Mesendoderm (in vitro differentiated cells): ENCODE measurements at regions not wholly inside any gene's neighbourhood (a gene's known extent, or its start where the extent isn't known, plus 50 kb on each side); places are given as distances from the start of the nearest gene placed in this dataset.

Experiments used
- DNase-seq: peaks from one replicate; pipeline ENCODE4 v3.0.0; 2013
- H2AK5ac ChIP-seq: 2 replicates; pipeline ENCODE4 v1.6.1; 2013; ENCODE audit warnings: low read length, inconsistent platforms
- H2BK120ac ChIP-seq: 2 replicates; pipeline ENCODE4 v1.6.1; 2013; ENCODE audit warnings: low read depth, mild to moderate bottlenecking, low read length, moderate library complexity, mixed read lengths
- H2BK15ac ChIP-seq: replicated peaks from 2 replicates; pipeline ENCODE4 v1.6.1; 2013; ENCODE audit warnings: low read depth, mild to moderate bottlenecking, moderate library complexity
- H2BK5ac ChIP-seq: 2 replicates; pipeline ENCODE4 v1.6.1; 2013; ENCODE audit warnings: low read length, inconsistent platforms
- H3K18ac ChIP-seq: 2 replicates; pipeline ENCODE4 v1.6.1; 2013; ENCODE audit warnings: mild to moderate bottlenecking, low read length, mixed read lengths
- H3K23ac ChIP-seq: one replicate; pipeline ENCODE4 v1.6.1; 2013; ENCODE audit warnings: low read length
- H3K27ac ChIP-seq: 2 replicates; pipeline ENCODE4 v1.5.1; 2013; ENCODE audit warnings: low read depth, mild to moderate bottlenecking, inconsistent platforms, low read length, moderate library complexity
- H3K27me3 ChIP-seq: 2 replicates; pipeline ENCODE4 v1.6.1; 2013; ENCODE audit warnings: low read length, control low read depth, mild to moderate bottlenecking, inconsistent platforms; ENCODE audit not compliant: insufficient read depth, poor library complexity
- H3K36me3 ChIP-seq: 2 replicates; pipeline ENCODE4 v1.6.1; 2013; ENCODE audit warnings: low read length, inconsistent platforms; ENCODE audit not compliant: control insufficient read depth, insufficient read depth
- H3K4ac ChIP-seq: one replicate; pipeline ENCODE4 v1.6.1; 2013; ENCODE audit warnings: low read depth, mild to moderate bottlenecking, low read length, moderate library complexity
- H3K4me1 ChIP-seq: 2 replicates; pipeline ENCODE4 v1.6.1; 2013; ENCODE audit warnings: low read depth, low read length, inconsistent platforms; ENCODE audit not compliant: control insufficient read depth
- H3K4me2 ChIP-seq: 2 replicates; pipeline ENCODE4 v1.6.1; 2013; ENCODE audit warnings: low read length
- H3K4me3 ChIP-seq: 2 replicates; pipeline ENCODE4 v1.5.1; 2013; ENCODE audit warnings: mild to moderate bottlenecking, low read length
- H3K56ac ChIP-seq: one replicate; pipeline ENCODE4 v1.6.1; 2013; ENCODE audit warnings: low read length
- H3K79me1 ChIP-seq: 2 replicates; pipeline ENCODE4 v1.6.1; 2013; ENCODE audit warnings: low read length, inconsistent platforms
- H3K79me2 ChIP-seq: 2 replicates; pipeline ENCODE4 v1.6.1; 2013; ENCODE audit warnings: mild to moderate bottlenecking, low read length; ENCODE audit not compliant: control insufficient read depth, insufficient read depth
- H3K9ac ChIP-seq: 2 replicates; pipeline ENCODE4 v1.6.1; 2013; ENCODE audit warnings: low read length, inconsistent platforms
- H4K5ac ChIP-seq: one replicate; pipeline ENCODE4 v1.6.1; 2013; ENCODE audit warnings: low read length
- H4K8ac ChIP-seq: one replicate; pipeline ENCODE4 v1.6.1; 2013; ENCODE audit warnings: low read depth, mild to moderate bottlenecking, control low read depth, low read length, moderate library complexity
- WGBS: extraction: QIAGEN DNeasy Blood & Tissue Kit; methylation state at CpG from one replicate; pipeline ENCODE4 v1.1.7; 2013; ENCODE audit warnings: low lambda C conversion rate, missing lambda C conversion rate; ENCODE audit not compliant: insufficient coverage; ENCODE audit errors: extremely low coverage; 5-methylcytosine and 5-hydroxymethylcytosine counted together

DNA sequence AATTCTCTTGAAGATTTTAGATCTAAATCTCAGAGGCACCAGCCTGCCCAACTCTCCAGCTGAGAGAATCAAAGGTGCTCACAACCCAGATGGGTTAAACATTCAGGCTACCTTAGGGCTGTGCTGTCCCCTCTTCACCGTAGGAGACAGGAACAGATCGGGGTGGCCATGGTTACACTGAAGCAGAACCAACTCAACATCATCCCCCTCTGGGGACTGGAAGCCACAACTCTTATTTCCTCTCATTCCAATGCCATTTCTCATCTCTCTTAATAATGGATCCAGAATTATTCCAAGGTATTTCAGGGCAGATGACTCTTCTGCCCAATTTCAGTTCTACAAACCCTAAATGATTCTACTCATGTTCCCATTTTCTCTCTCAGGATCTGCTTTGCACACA, 109.7 kb downstream of the NKX6-1 start:
- H2AK5ac ChIP-seq = no peak overlapping the region
- H2BK120ac ChIP-seq = no peak overlapping the region
- H3K79me2 ChIP-seq = no peaks in the 10 kb centered on the region
- H3K4me3 ChIP-seq = no peak overlapping the region
- no peak overlapping the region for H3K4ac ChIP-seq
- no peak overlapping the region for H3K23ac ChIP-seq
- H3K18ac ChIP-seq = no peak overlapping the region
- WGBS = no CpG with 5 or more reads among the region's 2 CpGs
- H2BK15ac ChIP-seq = no peak overlapping the region
- H3K4me1 ChIP-seq = no peaks in the 10 kb centered on the region
- no peaks in the 10 kb centered on the region for H3K79me1 ChIP-seq
- no peak overlapping the region for H4K5ac ChIP-seq
- H3K9ac ChIP-seq = no peak overlapping the region
- H3K56ac ChIP-seq = no peak overlapping the region
- no peak overlapping the region for H2BK5ac ChIP-seq
- peak; percentile 25 for DNase-seq
- H3K27ac ChIP-seq = no peak overlapping the region
- no peak overlapping the region for H3K4me2 ChIP-seq
- H3K27me3 ChIP-seq = no peaks in the 10 kb centered on the region
- H3K36me3 ChIP-seq = no peaks in the 10 kb centered on the region
- H4K8ac ChIP-seq = no peak overlapping the region

DNA sequence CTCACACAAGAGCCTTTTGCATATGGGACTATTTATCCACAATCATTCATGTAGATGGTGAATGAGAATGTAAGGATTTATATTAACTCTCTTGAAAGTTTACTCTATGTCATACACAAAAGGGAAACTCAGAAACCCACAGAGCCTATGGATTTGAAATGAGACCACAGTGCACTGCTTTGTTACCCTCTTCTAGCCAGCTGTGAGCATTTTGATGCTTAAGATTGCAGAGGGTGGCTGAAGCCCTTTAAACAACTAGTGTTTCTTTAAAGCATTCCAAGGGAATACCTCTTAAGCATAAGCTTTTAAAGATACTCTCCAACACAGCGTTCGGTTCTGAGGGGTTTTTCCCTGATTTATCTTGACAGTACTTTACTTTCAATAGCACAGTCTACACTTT, 113.9 kb downstream of the NKX6-1 start:
- H3K79me2 ChIP-seq = no peaks in the 10 kb centered on the region
- no peak overlapping the region for H3K23ac ChIP-seq
- H2BK15ac ChIP-seq = no peak overlapping the region
- no peak overlapping the region for H4K8ac ChIP-seq
- H2BK120ac ChIP-seq = no peak overlapping the region
- no peak overlapping the region for H4K5ac ChIP-seq
- no peak overlapping the region for H3K4ac ChIP-seq
- H3K79me1 ChIP-seq = no peaks in the 10 kb centered on the region
- peaks cover 2% of the 10 kb centered on the region for H3K27me3 ChIP-seq
- DNase-seq = no peak
- no peak overlapping the region for H2AK5ac ChIP-seq
- no peak overlapping the region for H3K18ac ChIP-seq
- H3K27ac ChIP-seq = no peak overlapping the region
- no peaks in the 10 kb centered on the region for H3K36me3 ChIP-seq
- H3K4me3 ChIP-seq = no peak overlapping the region
- no peak overlapping the region for H2BK5ac ChIP-seq
- no peak overlapping the region for H3K4me2 ChIP-seq
- no peaks in the 10 kb centered on the region for H3K4me1 ChIP-seq
- WGBS = no CpG with 5 or more reads among the region's 2 CpGs
- H3K56ac ChIP-seq = no peak overlapping the region
- H3K9ac ChIP-seq = no peak overlapping the region

- H3K56ac ChIP-seq = no peak overlapping the region
- H3K27me3 ChIP-seq = peaks cover 6% of the 10 kb centered on the region
- no peak overlapping the region for H4K5ac ChIP-seq
- no peak overlapping the region for H3K18ac ChIP-seq
- no peak overlapping the region for H3K4ac ChIP-seq
- H2BK120ac ChIP-seq = no peak overlapping the region
- no peaks in the 10 kb centered on the region for H3K36me3 ChIP-seq
- peaks cover 3% of the 10 kb centered on the region for H3K4me1 ChIP-seq
- H3K79me1 ChIP-seq = no peaks in the 10 kb centered on the region
- no peak overlapping the region for H3K4me3 ChIP-seq
- no peak overlapping the region for H2AK5ac ChIP-seq
- H2BK15ac ChIP-seq = no peak overlapping the region
- DNase-seq = no peak
- H3K4me2 ChIP-seq = no peak overlapping the region
- H3K23ac ChIP-seq = no peak overlapping the region
- no CpG with 5 or more reads among the region's 1 CpG for WGBS
- H2BK5ac ChIP-seq = no peak overlapping the region
- H3K9ac ChIP-seq = no peak overlapping the region
- H3K27ac ChIP-seq = no peak overlapping the region
- no peak overlapping the region for H4K8ac ChIP-seq
- no peaks in the 10 kb centered on the region for H3K79me2 ChIP-seq
Observed at GRCh38 chr4:84384801-84385200, 114.3 kb downstream of the NKX6-1 start.

DNA sequence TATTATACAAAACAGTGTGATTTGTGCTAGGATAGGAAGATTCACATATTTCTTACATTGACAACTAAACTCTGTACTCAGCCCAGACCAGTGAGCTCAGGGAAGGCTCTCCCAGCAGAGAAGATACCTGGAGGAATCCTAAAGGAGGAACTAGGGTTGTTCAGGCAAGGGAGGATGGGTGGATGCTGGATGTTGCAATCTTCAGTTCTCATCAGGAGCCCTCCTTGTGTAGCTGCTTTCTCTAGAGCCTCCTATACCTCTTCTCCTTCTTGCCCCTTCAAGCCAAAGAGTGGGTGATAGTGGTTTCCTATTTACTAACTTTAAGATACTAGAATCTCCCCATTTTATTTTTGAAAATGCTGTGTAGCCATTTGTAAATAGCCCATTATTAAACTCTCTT, 117.3 kb downstream of the NKX6-1 start:
- Histone ChIP-seq H3K79me2 (no peaks in the 10 kb centered on the region), H2BK15ac (no peak overlapping the region), H3K27ac (no peak overlapping the region), H2BK5ac (no peak overlapping the region), H3K4me3 (no peak overlapping the region), H2BK120ac (no peak overlapping the region), H3K4me1 (peaks cover 6% of the 10 kb centered on the region), H3K9ac (no peak overlapping the region), H3K23ac (no peak overlapping the region), H4K5ac (no peak overlapping the region), H3K27me3 (peaks cover 6% of the 10 kb centered on the region), H3K4ac (no peak overlapping the region), H3K36me3 (no peaks in the 10 kb centered on the region), H3K56ac (no peak overlapping the region), H2AK5ac (no peak overlapping the region), H3K4me2 (no peak overlapping the region), H3K18ac (no peak overlapping the region), H3K79me1 (no peaks in the 10 kb centered on the region), H4K8ac (no peak overlapping the region)
- DNase-seq = no peak

DNA sequence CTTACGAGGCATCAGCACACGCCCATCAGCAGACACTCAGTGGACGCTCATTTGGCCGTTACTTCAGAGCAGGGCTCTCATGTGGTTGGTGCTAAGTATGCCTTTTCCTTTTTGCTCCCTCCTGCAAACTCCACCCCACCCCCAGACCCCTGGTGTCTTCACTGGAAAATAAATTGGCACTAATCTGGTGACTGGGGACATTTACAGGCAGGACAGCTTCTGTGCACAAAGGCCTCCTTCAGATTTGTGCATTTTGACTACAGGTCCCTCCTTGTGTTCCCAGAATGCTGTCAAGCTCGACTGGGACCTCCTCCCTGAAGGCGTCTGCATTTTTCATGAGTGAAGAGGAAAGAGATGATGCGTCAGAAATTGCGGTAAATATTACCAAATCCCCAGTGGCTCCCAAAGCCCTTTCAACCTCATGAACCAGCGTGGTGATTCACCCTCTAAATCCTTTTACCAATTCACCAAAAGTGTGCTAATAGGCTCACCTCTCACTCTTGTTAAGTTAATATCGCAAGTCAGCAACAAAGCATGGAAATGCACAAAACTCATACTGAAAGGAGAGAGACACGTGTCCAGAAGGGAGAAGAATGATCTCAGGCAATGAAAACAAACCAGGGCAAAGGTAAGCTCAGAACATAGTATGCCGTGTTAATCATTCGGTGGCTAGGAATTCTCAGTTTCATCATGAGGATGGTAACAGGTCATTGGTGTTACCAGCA, 119.0 kb downstream of the NKX6-1 start:
- Histone ChIP-seq H3K27ac (no peak overlapping the region), H2BK120ac (no peak overlapping the region), H2BK15ac (no peak overlapping the region), H3K18ac (no peak overlapping the region), H3K9ac (no peak overlapping the region), H4K8ac (no peak overlapping the region), H3K79me2 (no peaks in the 10 kb centered on the region), H4K5ac (no peak overlapping the region), H3K4me2 (no peak overlapping the region), H3K4me3 (no peak overlapping the region), H3K56ac (no peak overlapping the region), H3K36me3 (no peaks in the 10 kb centered on the region), H3K79me1 (no peaks in the 10 kb centered on the region), H3K4me1 (peaks cover 6% of the 10 kb centered on the region), H2BK5ac (no peak overlapping the region), H3K4ac (no peak overlapping the region), H3K23ac (no peak overlapping the region), H2AK5ac (no peak overlapping the region), H3K27me3 (peaks cover 6% of the 10 kb centered on the region)
- no peak for DNase-seq
- no CpG with 5 or more reads among the region's 13 CpGs for WGBS

- Histone ChIP-seq H4K8ac (no peak overlapping the region), H3K36me3 (no peaks in the 10 kb centered on the region), H3K4me1 (peaks cover 6% of the 10 kb centered on the region), H3K4ac (no peak overlapping the region), H4K5ac (no peak overlapping the region), H3K4me3 (no peak overlapping the region), H3K27ac (no peak overlapping the region), H3K9ac (no peak overlapping the region), H2AK5ac (no peak overlapping the region), H3K79me2 (no peaks in the 10 kb centered on the region), H3K27me3 (peaks cover 6% of the 10 kb centered on the region), H3K56ac (no peak overlapping the region), H3K18ac (no peak overlapping the region), H3K79me1 (no peaks in the 10 kb centered on the region), H2BK5ac (no peak overlapping the region), H3K4me2 (no peak overlapping the region), H3K23ac (no peak overlapping the region), H2BK120ac (no peak overlapping the region), H2BK15ac (no peak overlapping the region)
- DNase-seq = peak; percentile 22
- no CpG with 5 or more reads among the region's 4 CpGs for WGBS
Observed at GRCh38 chr4:84378983-84379382, 120.1 kb downstream of the NKX6-1 start.
